Ovary (tissue), 3 donors: ENCODE measurements at regions not wholly inside any gene's neighbourhood (a gene's known extent, or its start where the extent isn't known, plus 50 kb on each side); places are given as distances from the start of the nearest gene placed in this dataset.

Experiments
- CTCF ChIP-seq, 3 donors: fragments of 450-650 bp in 2 of 3; fragments of 200-600 bp in 1 of 3; IDR thresholded peaks; one replicate each; pipeline versions ENCODE4 v1.5.1 to v1.8.0; 2016 to 2022; ENCODE audit warnings: antibody characterized with exemption in 3 of 3, mild to moderate bottlenecking in 1 of 3
- POLR2A ChIP-seq: fragments of 450-650 bp; IDR thresholded peaks from one replicate; pipeline ENCODE4 v1.6.1; 2017; ENCODE audit warnings: antibody characterized with exemption, mild to moderate bottlenecking, moderate library complexity
- donor health status: DM: no; HTN: no; CAD: no.

- TF ChIP-seq CTCF (IDR thresholded peaks at IDR 0.05): no peak
- no peak for TF ChIP-seq POLR2A
Observed at GRCh38 chr2:75421986-75422385, 138.8 kb downstream of the EVA1A start.
